ENCODE measurements at regions not wholly inside any gene's neighbourhood (a gene's known extent, or its start where the extent isn't known, plus 50 kb on each side); places are given as distances from the start of the nearest gene placed in this dataset.

DNA sequence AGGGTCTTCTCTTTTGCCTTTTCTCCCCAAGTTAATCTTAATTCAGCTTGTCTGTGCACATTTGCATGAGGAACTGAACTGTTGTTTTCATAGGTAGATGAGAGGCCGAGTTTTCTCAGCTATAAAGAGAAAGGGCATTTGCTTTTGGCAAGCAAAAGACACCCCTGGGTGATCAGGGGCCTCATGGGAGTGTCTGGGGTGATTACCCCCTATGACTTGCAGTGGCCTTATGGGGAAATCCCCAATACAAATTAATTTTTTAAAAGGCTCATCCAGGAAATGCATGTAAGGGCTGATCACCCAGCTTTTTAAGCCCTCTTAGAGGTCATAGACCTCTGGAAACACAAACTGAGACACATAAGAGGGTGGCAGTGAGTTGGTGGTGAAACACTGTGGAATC is 56.4 kb upstream of the HMX1 start:
- no peak for TF ChIP-seq POLR2AphosphoS5 (IDR thresholded peaks at IDR 0.05)
- TF ChIP-seq POLR2A (IDR thresholded peaks at IDR 0.05): no peak
- TF ChIP-seq, protein P1, sequence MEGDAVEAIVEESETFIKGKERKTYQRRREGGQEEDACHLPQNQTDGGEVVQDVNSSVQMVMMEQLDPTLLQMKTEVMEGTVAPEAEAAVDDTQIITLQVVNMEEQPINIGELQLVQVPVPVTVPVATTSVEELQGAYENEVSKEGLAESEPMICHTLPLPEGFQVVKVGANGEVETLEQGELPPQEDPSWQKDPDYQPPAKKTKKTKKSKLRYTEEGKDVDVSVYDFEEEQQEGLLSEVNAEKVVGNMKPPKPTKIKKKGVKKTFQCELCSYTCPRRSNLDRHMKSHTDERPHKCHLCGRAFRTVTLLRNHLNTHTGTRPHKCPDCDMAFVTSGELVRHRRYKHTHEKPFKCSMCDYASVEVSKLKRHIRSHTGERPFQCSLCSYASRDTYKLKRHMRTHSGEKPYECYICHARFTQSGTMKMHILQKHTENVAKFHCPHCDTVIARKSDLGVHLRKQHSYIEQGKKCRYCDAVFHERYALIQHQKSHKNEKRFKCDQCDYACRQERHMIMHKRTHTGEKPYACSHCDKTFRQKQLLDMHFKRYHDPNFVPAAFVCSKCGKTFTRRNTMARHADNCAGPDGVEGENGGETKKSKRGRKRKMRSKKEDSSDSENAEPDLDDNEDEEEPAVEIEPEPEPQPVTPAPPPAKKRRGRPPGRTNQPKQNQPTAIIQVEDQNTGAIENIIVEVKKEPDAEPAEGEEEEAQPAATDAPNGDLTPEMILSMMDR (IDR thresholded peaks at IDR 0.05): no peak

All from prostate gland (tissue), 2 donors.